GM21786 (cell line): ENCODE measurements at regions not wholly inside any gene's neighbourhood (a gene's known extent, or its start where the extent isn't known, plus 50 kb on each side); places are given as distances from the start of the nearest gene placed in this dataset.
"Not testable (repeated sequence)": the region's sequence is repeated elsewhere in the genome, so short reads cannot be mapped to it uniquely, and the experiment has no call there.

Experiments used
- ATAC-seq: cut with Tn5 transposase; IDR thresholded peaks from one replicate; pipeline ENCODE4 v1.9.1; 2021; ENCODE audit not compliant: unreplicated experiment

DNA sequence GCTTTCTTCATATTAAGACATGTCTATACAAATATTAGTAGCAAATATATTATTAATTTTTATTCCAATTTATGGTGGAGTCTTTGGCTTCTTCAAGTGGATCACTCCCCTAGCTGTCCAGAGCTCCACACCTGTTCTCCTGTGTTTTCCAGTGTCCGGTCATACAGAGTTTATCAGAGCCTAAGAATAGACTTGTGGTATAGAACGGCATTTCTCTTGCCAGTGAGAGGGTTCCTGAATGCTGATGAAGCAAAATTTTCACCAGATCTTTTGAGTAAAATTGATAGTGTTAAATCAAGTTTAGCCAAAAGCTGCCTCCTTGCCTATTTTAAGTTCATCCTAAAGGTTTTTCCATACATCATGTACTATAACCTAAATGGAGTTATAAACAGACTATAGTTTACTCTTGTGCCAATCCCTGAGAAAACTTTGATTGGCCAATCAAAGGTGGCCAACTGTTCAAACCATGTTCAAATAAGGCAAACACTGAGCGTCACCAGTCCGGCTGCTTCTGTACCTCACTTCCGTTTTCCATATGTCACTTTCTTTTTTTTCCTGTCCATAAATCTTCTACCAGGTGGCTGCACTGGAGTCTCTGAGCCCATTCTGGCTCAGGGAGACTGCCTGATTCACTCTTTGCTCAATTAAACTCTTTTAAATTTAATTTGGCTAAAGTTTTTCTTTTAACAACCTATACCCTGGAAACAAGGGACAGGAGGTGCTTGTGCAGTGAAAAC lies 422.7 kb upstream of the FRG2C start:
- not testable (repeated sequence) for ATAC-seq

DNA sequence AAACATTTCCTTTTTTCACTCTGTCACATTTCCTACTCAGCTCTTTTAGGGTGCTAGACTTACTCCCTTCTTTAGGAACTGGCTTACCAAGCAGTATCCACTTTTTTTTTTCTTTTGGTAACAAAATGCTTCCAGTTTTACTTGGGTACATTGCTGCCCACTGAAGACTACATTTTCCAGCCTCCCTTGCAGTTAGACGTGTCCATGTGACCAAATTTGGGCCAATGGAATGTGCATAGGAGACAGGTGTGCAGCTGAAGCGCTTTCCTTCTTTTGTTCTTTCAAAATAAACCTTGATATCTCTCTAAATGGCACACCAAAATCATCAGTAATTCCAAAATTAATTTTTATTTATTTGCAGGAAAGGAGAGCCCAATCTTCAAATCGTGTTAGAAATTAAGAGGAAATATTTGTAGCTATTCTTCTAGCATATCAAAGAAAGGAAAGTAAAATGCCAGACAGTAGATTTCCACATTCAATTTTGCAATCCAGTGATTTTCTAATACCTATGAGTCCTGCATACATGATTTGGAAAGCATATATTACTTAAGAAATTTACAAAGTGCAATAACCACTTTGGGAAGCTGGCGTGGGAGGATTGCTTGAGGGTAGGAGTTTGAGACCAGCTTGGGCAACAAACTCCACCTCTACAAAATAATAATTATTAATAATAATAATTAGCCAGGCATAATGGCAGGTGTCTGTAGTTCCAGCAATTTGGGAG lies 422.0 kb upstream of the FRG2C start:
- ATAC-seq, result no peak

DNA sequence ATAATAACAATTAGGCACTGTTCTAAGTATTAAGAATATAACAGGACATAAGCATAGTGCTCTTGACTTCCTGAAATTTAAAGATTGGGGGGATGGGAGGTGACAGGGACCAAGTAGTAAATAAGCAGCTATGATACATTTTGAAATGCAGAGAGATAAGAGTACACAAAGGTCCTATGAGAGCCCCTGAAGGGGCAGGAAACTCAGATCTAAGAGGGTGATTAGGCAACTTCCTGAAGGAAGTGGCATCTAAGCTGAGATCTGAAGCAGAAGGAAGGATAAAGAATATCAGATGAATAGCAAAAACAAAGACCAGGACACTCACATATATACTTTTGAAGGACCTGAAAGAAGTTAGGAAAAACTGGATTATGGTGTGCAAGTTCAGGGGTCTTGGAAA lies 415.2 kb upstream of the FRG2C start:
- no peak for ATAC-seq

DNA sequence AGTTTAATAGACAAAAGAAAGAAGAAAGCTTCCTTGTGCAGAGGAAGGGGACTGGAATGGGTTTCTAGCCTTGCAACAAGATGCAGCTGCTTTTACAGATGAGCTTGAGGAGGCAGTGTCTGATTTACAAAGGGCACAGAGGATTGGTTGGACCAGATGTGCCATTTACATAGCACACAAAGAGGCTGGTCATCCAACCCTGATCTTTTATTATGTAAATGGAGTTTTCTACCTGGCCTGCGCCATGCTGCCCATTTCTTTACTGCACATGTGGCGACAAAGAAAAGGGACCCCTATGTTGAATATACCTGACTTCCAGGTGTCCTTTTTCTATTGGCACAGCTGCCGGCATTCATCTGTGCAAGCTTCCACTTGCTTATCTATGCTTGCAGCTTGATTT lies 409.4 kb upstream of the FRG2C start:
- no peak for ATAC-seq

DNA sequence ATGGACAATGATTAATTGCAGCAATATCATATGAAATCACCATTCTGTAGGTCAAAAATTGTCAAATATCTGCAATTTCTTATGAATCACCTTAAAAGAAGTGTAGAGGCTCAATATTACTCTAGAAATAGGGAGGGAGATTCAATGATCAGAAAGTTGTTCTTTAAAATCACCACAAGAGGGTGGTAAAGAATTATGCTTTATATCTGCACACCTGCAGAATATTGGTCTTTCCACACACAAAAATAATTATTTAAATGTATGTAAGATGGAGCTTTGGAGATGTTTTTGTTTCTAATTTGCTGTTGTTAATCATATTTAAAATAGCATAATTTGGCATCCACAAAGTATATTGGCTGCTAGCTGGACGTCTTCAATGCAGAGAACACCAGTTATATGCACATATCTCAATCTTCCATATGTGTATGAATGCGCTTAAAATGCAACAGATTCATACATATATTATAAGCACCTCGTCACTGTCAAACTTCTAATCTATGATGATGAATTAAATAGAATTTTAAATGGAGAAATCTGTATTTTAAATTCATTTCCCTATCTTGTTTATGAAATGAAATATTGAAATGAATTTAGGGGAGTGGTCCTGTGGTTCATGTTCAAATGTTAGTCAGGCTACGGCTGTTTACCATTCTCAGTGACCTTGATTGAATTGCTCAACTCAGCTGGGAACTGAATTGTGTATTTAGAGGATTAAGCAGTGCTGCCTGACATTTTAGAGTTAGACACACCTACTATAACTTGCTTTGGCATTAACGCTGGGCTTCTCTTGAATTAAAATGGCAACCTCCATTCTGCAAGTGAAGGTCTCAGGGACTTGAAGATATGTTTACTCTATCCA lies 405.1 kb upstream of the FRG2C start:
- ATAC-seq, result not testable (repeated sequence)

DNA sequence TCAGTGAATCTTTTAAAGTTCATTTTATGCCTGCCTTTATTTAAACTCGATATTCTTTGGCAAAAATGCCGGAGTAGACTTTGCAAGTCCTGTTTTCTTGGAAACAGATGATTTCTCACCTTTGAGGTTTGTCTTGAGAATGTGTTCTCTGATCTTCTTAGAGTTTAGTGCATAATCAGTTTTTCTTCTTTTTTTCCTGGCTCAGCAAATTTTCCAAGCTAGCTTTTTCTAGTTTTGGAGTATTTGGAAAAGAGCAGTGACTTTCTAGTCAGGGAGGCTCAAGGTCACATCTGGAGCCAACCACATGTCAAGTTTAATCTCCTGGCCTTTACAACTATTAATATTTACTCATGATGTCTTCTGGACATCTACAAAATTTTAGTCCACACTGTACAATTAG lies 403.2 kb upstream of the FRG2C start:
- ATAC-seq, result not testable (repeated sequence)

DNA sequence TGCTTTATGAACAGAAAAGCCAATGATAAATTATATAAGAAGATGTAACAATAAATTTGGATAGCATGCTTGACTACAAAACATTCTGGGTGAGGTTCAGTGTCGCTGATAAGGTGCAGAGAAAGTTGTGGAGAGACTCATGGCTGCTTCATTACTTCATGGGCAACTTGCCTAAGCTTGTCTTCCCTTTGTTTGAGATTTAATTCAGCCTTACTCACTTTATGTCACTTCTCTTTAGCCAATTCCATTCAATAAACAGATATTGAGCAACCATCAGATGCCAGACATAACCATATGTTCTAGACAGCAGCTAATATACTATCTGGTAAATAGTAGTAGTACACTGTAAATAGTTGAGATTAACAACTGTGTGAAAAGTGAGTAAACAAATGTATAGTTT lies 401.5 kb upstream of the FRG2C start:
- no peak for ATAC-seq

DNA sequence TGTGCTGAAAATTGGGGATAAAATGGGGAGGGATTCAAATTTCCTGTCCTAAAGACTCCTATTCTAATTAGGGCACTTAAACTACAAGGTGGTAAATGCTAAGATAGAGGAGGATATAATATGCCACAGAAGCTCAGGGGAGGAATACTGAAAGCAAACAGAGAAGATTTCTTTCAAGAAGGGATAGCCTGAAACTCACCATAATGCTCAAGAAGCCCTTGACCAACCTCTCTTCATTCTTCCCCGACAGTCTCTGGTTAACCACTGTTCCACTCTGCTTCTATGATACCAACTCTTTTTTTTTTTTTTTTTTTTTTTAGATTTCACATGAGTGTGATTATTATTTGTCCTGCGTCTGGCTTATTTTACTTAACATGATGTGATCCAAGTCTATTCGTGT lies 398.2 kb upstream of the FRG2C start:
- ATAC-seq, result no peak

DNA sequence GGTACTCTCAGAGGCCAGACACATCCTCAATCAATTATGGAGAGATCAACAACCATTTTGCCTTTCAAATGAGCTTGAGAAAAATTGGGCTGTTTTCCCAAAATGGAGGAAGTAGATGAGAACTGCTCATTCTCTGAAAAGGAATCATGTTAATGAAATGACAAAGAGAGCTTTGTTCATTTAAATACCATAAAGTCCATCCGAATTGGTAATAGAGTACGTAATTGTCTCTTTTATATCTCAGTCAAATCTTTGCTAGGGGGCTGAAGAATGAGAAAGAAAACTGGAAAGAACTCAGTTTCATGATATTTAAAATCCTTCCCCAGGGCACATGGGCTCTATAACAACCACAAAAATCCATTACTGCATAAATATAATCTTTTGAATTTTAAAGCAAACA lies 395.6 kb upstream of the FRG2C start:
- not testable (repeated sequence) for ATAC-seq

DNA sequence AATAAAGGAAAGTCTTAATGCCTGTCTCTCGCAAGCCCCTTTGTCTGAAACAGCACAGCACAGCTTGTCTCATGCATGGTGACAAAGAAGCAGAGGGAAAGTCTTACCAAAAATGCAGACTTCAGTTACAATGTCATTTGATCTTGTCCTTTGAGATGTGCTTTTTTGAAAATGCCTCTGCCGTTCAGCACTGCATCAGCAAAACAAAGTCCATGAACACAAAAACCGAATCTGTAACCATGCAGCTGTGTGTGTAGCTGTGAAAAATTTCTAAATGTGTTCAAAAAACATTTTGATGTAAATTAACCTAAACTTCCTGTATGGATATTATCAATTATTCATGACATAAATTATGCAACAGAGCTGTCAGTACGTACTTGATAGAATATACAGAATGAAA lies 391.9 kb upstream of the FRG2C start:
- ATAC-seq, result not testable (repeated sequence)

DNA sequence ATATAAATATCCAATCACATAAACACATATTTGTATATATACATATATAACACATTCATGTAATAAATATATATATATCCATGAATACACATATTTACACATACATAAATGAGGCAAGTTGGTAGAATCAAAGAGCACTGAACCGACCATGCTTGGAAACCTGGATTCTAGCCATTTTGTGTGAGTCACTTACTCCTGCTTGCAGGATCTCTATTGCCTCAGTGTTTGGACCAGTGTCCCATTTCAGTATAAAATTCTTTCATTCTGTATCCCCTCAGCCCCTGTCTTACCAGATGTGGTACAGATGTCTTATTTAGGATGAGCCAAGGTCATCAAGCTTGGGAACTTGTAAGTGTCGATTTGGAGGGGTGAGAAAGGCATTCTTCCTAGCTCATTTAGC lies 391.4 kb upstream of the FRG2C start:
- no peak for ATAC-seq

DNA sequence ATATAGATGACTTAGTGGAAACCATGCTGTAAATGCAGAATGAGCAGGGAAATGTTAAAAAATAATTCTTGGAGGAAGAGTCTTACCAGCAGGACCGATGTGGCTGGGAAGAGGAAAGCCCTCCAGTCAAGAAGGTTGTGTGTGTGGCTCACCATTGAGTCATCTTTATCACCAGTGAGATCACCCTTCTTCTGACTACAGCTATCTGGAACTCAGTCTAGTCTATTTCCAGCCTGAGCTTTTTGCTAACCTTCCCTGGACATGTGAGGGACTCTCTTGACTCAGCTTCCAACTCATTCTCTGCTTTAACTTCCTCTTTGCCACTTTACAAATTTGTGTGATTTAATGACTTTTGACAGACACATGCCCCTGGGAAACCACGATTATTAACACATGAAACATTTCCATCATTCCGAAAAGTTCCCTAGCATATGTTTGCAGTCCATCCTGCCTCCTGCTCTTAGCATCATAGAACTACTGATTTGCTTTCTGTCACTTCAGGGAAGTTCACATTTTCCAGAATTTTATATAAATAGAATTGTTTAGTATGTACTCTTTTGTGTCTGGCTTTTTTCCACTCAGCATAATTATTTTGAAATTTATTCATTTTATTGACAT lies 378.5 kb upstream of the FRG2C start:
- not testable (repeated sequence) for ATAC-seq

DNA sequence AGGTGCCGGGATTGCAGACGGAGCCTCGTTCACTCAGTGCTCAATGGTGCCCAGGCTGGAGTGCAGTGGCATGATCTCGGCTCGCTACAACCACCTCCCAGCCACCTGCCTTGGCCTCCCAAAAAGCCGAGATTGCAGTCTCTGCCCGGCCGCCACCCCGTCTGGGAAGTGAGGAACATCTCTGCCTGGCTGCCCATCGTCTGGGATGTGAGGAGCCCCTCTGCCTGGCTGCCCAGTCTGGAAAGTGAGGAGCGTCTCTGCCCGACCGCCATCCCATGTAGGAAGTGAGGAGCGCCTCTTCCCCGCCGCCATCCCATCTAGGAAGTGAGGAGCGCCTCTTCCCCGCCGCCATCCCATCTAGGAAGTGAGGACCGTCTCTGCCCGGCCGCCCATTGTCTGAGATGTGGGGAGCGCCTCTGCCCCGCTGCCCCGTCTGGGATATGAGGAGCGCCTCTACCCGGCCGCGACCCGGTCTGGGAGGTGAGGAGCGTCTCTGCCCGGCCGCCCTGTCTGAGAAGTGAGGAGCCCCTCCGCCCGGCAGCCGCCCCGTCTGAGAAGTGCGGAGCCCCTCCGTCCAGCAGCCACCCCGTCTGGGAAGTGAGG lies 375.1 kb upstream of the FRG2C start:
- not testable (repeated sequence) for ATAC-seq

DNA sequence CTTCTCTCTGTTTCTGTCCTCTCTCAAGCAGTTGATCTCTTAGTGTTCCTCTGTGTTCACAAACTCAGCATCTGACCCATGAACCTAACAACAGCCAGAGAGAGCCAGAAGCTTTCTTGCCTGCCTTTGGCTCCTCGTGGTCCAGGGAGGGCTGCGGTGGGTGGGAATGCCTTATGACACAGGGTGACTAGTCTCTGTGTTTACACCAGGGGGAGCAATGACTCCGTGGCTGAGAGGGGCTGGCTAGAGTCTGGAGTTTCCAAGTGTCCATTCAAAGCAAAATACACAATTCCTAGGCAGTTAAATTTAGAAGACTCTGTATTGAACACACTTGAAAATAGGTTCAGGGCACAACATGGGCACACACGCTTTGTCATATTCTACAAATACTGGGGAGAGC lies 370.0 kb upstream of the FRG2C start:
- ATAC-seq, result peak; percentile 72

DNA sequence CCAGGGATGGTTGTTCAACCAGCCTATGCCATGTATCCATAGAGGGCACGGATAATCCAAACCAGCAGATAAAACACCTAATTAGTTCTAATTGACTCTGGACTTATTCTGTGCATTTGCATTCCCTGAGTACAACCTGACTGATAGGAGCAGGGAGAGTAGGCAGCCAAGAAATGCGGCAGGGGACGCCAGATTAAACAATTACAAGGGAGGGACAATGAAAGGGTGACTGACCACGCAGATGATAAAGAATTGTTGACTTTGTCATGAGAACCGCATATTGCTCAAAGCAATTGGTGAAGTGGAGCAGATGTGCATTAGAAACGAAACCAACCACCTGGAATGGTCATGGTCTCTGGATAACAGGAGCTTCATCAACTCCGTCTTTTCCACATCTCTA lies 369.1 kb upstream of the FRG2C start:
- ATAC-seq, result no peak

DNA sequence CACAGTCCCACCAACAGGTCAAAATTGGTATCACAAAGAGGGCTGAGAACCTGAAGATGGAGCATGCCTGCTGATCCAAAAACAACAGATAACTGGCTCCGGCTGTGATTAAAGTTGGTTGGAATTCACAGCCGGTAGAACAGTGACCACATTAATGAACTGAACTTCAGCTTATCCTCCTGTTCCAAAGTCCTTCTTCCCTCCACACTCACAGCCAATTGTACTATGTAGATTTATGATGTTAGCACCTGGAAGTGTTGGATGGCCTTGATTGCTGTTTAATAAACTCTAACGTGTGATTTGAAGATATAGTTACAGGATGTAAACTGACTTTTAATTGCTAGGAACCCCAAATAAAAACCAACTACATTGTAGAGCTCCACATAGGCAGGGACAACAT lies 367.3 kb upstream of the FRG2C start:
- ATAC-seq, result no peak

DNA sequence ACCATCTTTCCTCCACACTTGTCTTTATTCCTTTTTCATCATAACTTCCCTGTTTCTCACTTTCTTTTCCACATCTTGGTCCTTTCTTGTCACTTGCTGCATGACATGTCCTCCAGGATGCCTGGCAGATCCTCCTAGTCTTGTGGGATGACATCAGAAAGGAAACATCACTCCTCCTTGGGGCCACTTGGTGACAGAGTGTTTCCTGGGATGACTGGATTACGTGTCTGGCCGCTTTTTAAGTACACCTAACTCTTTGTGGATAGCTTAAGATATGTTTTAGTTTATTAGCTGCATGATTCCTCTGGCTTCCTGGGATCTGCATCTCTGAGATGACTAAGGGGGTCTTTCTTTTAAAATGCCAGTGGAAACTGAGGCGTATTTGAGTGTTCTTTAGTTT lies 363.5 kb upstream of the FRG2C start:
- no peak for ATAC-seq

DNA sequence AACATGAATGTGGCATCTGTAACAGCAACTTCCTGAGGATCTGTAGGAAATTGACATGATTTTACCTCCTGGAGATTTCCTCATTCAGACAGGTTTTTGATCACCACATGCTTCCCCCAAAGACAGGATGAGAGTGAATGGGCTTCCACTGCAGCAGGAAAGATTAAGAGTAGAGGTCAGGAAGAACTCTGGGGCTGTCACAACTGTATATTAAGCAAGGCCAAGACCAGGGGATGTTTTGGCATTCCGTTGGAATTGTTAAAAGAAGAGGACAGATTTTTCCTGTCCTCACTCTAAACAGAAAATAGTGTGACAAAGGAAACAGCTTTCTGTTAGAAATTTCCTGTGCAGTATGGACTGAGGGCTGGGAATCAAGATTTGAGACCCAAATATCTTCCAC lies 363.1 kb upstream of the FRG2C start:
- ATAC-seq, result not testable (repeated sequence)

DNA sequence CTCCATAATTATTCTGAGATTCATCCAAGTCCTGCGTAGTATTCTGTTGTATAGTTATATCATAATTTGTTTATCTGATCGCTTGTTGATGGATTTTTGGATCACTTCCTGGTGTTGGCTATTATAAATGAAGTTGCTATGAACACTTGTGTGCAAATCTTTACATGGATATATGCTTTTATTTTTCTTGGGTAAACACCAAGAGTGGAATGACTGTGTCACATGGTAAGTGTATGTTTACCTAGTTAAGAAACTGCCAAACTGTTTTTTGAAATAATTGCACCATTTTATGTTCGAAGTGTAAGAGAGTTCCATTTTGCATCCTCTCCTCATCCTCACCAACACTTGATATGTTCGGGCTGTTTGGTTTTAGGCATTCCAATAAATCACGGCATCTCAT lies 360.4 kb upstream of the FRG2C start:
- ATAC-seq, result no peak

DNA sequence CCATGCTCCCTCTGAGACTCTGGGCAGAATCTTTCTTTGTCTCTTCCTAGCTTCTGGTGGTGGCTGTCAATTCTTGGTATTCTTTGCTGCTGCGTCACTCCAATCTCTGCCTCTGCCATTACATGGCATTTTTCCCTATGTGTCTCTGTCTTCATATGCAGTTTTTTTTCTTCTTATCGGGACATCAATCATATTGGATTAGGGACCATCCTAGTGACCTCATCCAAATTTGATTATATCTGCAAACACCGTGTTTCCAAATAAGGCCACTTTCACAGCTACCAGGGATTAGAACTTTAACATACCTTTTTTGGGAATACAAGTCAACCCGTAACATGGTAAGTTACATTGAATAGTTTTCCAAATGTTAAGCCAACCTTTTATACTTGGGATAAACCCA lies 358.2 kb upstream of the FRG2C start:
- no peak for ATAC-seq

DNA sequence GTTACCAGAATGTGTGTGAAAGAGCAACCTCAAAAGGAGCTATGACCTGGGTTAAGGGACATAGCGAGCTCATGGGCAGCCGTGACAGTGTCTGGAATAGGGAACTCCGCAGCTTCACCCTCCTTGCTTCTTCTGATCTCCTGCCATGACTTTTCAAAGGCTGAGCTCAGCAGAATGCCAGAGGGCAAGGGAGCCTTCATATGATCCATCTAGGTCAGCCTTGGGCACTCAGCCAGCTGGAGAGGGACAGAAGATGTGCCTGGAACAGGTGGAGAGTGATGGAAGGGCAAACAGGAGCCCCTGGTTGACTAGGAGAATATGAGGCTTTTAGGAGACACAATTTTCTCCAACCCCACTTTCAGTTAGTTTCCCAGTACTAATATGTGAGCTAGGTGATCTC lies 352.8 kb upstream of the FRG2C start:
- ATAC-seq, result not testable (repeated sequence)
